H9 (cell line): ENCODE measurements at regions not wholly inside any gene's neighbourhood (a gene's known extent, or its start where the extent isn't known, plus 50 kb on each side); places are given as distances from the start of the nearest gene placed in this dataset.

Experiments used
- DNase-seq: peaks from one replicate; pipeline ENCODE4 v3.0.0-alpha.2; 2017
- H2AFZ ChIP-seq: one replicate; pipeline ENCODE4 v1.6.1; 2013; ENCODE audit warnings: mild to moderate bottlenecking, low read length, control low read depth, moderate library complexity
- H2AK5ac ChIP-seq: 2 replicates; pipeline ENCODE4 v1.6.1; 2013; ENCODE audit warnings: low read length, control low read depth, mixed read lengths; ENCODE audit not compliant: insufficient read length
- H2BK120ac ChIP-seq: one replicate; pipeline ENCODE4 v1.6.1; 2013; ENCODE audit warnings: low read depth, mild to moderate bottlenecking, low read length, control low read depth, inconsistent platforms; ENCODE audit not compliant: poor library complexity, severe bottlenecking
- H2BK12ac ChIP-seq: 2 replicates; pipeline ENCODE4 v1.6.1; 2013; ENCODE audit warnings: low read length, control low read depth, mixed read lengths, low read depth; ENCODE audit not compliant: insufficient read length
- H2BK15ac ChIP-seq: 2 replicates; pipeline ENCODE4 v1.6.1; 2013; ENCODE audit warnings: low read depth, low read length, control low read depth
- H2BK20ac ChIP-seq: one replicate; pipeline ENCODE4 v1.6.1; 2013; ENCODE audit warnings: low read depth, mild to moderate bottlenecking, low read length, control low read depth, inconsistent platforms; ENCODE audit not compliant: poor library complexity, severe bottlenecking
- H2BK5ac ChIP-seq: 2 replicates; pipeline ENCODE4 v1.6.1; 2013; ENCODE audit warnings: low read length, control low read depth, mixed read lengths; ENCODE audit not compliant: insufficient read length
- H3K14ac ChIP-seq: 2 replicates; pipeline ENCODE4 v1.6.1; 2013; ENCODE audit warnings: low read length, control low read depth; ENCODE audit not compliant: insufficient read depth
- H3K18ac ChIP-seq: 2 replicates; pipeline ENCODE4 v1.6.1; 2013; ENCODE audit warnings: low read depth, mild to moderate bottlenecking, mixed read lengths, low read length, control low read depth; ENCODE audit not compliant: insufficient read length
- H3K23ac ChIP-seq: 2 replicates; pipeline ENCODE4 v1.6.1; 2013; ENCODE audit warnings: low read length, control low read depth, mixed read lengths, low read depth; ENCODE audit not compliant: insufficient read length
- H3K23me2 ChIP-seq: 2 replicates; pipeline ENCODE4 v1.6.1; 2013; ENCODE audit warnings: low read depth, mild to moderate bottlenecking, mixed read lengths, low read length, control low read depth; ENCODE audit not compliant: insufficient read length, poor library complexity, severe bottlenecking
- H3K27ac ChIP-seq: 2 replicates; pipeline ENCODE4 v1.5.1; 2013; ENCODE audit warnings: low read length, control low read depth, mixed read lengths, low read depth; ENCODE audit not compliant: insufficient read length
- H3K27me3 ChIP-seq: 2 replicates; pipeline ENCODE4 v1.6.1; 2013; ENCODE audit warnings: low read length, control low read depth, inconsistent platforms; ENCODE audit not compliant: insufficient read depth
- H3K4ac ChIP-seq: 2 replicates; pipeline ENCODE4 v1.6.1; 2013; ENCODE audit warnings: low read depth, mild to moderate bottlenecking, control low read depth, inconsistent platforms, low read length, moderate library complexity
- H3K4me1 ChIP-seq: 2 replicates; pipeline ENCODE4 v1.6.1; 2013; ENCODE audit warnings: low read length, control low read depth, inconsistent platforms; ENCODE audit not compliant: insufficient read depth
- H3K4me2 ChIP-seq: 2 replicates; pipeline ENCODE4 v1.6.1; 2013; ENCODE audit warnings: low read length, control low read depth, mixed read lengths; ENCODE audit not compliant: insufficient read length, insufficient read depth
- H3K56ac ChIP-seq: 2 replicates; pipeline ENCODE4 v1.6.1; 2013; ENCODE audit warnings: low read depth, mild to moderate bottlenecking, mixed read lengths, low read length, control low read depth; ENCODE audit not compliant: insufficient read length
- H3K79me1 ChIP-seq: 2 replicates; pipeline ENCODE4 v1.6.1; 2013; ENCODE audit warnings: low read depth, mild to moderate bottlenecking, moderate library complexity, low read length, control low read depth, inconsistent platforms; ENCODE audit not compliant: insufficient read depth, poor library complexity, severe bottlenecking
- H3K79me2 ChIP-seq: 2 replicates; pipeline ENCODE4 v1.6.1; 2013; ENCODE audit warnings: low read length, control low read depth, inconsistent platforms; ENCODE audit not compliant: insufficient read depth
- H3K9ac ChIP-seq: 2 replicates; pipeline ENCODE4 v1.6.1; 2013; ENCODE audit warnings: low read length, control low read depth, mixed read lengths; ENCODE audit not compliant: insufficient read length; ENCODE audit errors: extremely low read depth
- H3K9me3 ChIP-seq: one replicate; pipeline ENCODE4 v1.6.1; 2013; ENCODE audit warnings: low read depth, low read length, inconsistent platforms; ENCODE audit not compliant: control insufficient read depth
- H3T11ph ChIP-seq: one replicate; pipeline ENCODE4 v1.6.1; 2013; ENCODE audit warnings: mild to moderate bottlenecking, low read length, control low read depth, inconsistent platforms
- H4K20me1 ChIP-seq: one replicate; pipeline ENCODE4 v1.6.1; 2013; ENCODE audit not compliant: control insufficient read depth, insufficient read length, insufficient read depth
- H4K5ac ChIP-seq: 2 replicates; pipeline ENCODE4 v1.6.1; 2013; ENCODE audit warnings: low read depth, mild to moderate bottlenecking, mixed read lengths, low read length, control low read depth; ENCODE audit not compliant: insufficient read length
- H4K8ac ChIP-seq: replicated peaks from 2 replicates; pipeline ENCODE4 v1.6.1; 2013; ENCODE audit warnings: low read length, control low read depth, mixed read lengths, low read depth; ENCODE audit not compliant: insufficient read length
- H4K91ac ChIP-seq: 2 replicates; pipeline ENCODE4 v1.6.1; 2013; ENCODE audit warnings: low read depth, mild to moderate bottlenecking, moderate library complexity, mixed read lengths, low read length, control low read depth; ENCODE audit not compliant: insufficient read length
- H3K27ac Mint-ChIP-seq, 3 experiments: 2 replicates in 2 of 3; 3 replicates in 1 of 3; pipeline ENCODE4 v1.8.0; 2020 to 2021; ENCODE audit warnings: mixed read lengths in 3 of 3, mild to moderate bottlenecking in 1 of 3, moderate library complexity in 1 of 3
- H3K27me3 Mint-ChIP-seq: 2 replicates; pipeline ENCODE4 v1.8.0; 2021; ENCODE audit warnings: low read depth, mild to moderate bottlenecking, moderate library complexity, mixed read lengths
- H3K36me3 Mint-ChIP-seq, 3 experiments: 2 replicates in 2 of 3; 3 replicates in 1 of 3; pipeline ENCODE4 v1.8.0; 2020 to 2021; ENCODE audit warnings: low read depth in 3 of 3, mixed read lengths in 3 of 3; ENCODE audit not compliant: insufficient read depth in 1 of 3
- H3K4me1 Mint-ChIP-seq, 2 experiments: 2 replicates each; pipeline ENCODE4 v1.8.0; 2020; ENCODE audit warnings: mixed read lengths in 2 of 2
- H3K4me3 Mint-ChIP-seq, 2 experiments: 2 replicates in 1 of 2; 3 replicates in 1 of 2; pipeline ENCODE4 v1.8.0; 2020 to 2021; ENCODE audit warnings: mild to moderate bottlenecking in 2 of 2, mixed read lengths in 2 of 2, moderate library complexity in 1 of 2
- H3K9me3 Mint-ChIP-seq, 2 experiments: 2 replicates in 1 of 2; 3 replicates in 1 of 2; pipeline ENCODE4 v1.8.0; 2020; ENCODE audit warnings: mild to moderate bottlenecking in 2 of 2, mixed read lengths in 2 of 2, moderate library complexity in 1 of 2
- CTCF ChIP-seq: fragments of 200-600 bp; sonication (generic); conservative IDR thresholded peaks from 3 replicates; pipeline ENCODE4 v1.8.0; 2021; ENCODE audit warnings: antibody characterized with exemption, mild to moderate bottlenecking
- WGBS: extraction: QIAGEN DNeasy Blood & Tissue Kit; methylation state at CpG from one replicate; pipeline ENCODE4 v1.1.7; 2013; ENCODE audit warnings: missing lambda C conversion rate, low lambda C conversion rate, mixed read lengths; ENCODE audit not compliant: insufficient read length; ENCODE audit errors: extremely low coverage; 5-methylcytosine and 5-hydroxymethylcytosine counted together

- Mint-ChIP-seq H3K36me3 (no peaks in the 10 kb centered on the region), H3K27ac (no peak overlapping the region), H3K27me3 (no peaks in the 10 kb centered on the region), H3K4me1 (peaks cover 8 to 11% of the 10 kb centered on the region in 2 experiments), H3K9me3 (no peaks in the 10 kb centered on the region; a peak in 1 of 5 replicates), H3K4me3 (no peak overlapping the region)
- Histone ChIP-seq H4K91ac (no peak overlapping the region), H4K8ac (no peak overlapping the region), H3K9me3 (no peaks in the 10 kb centered on the region), H2BK5ac (no peak overlapping the region), H3K79me1 (no peaks in the 10 kb centered on the region), H3K27ac (no peak overlapping the region), H3K18ac (no peak overlapping the region), H3K4me1 (no peaks in the 10 kb centered on the region; the same call in 1 of the 2 replicates), H2BK120ac (no peak overlapping the region), H2BK12ac (no peak overlapping the region), H3K14ac (no peak overlapping the region), H3K9ac (no peak overlapping the region), H4K20me1 (no peaks in the 10 kb centered on the region), H3T11ph (no peak overlapping the region), H3K23me2 (no peaks in the 10 kb centered on the region), H2AK5ac (no peak overlapping the region), H3K56ac (no peak overlapping the region), H3K23ac (no peak overlapping the region), H3K27me3 (no peaks in the 10 kb centered on the region), H2BK15ac (no peak overlapping the region), H3K79me2 (no peaks in the 10 kb centered on the region), H3K4me2 (no peak overlapping the region), H3K4ac (no peak overlapping the region), H2BK20ac (no peak overlapping the region), H4K5ac (no peak overlapping the region), H2AFZ (no peak overlapping the region)
- DNase-seq: no peak
- no peak for TF ChIP-seq CTCF
- no CpG with 5 or more reads among the region's 2 CpGs for whole genome bisulfite sequencing
Measured at GRCh38 chr5:91297994-91298393, 85.1 kb downstream of the ARRDC3 start.
